ENCODE measurements at regions not wholly inside any gene's neighbourhood (a gene's known extent, or its start where the extent isn't known, plus 50 kb on each side); places are given as distances from the start of the nearest gene placed in this dataset.

GRCh38 chr9:111232997-111233790 is 96.8 kb downstream of the OR2K2 start:
- no peak for TF ChIP-seq ZFP30 (CRISPR knock-in tag; IDR thresholded peaks at IDR 0.05)
- TF ChIP-seq ZFP3 (CRISPR knock-in tag; IDR thresholded peaks at IDR 0.05): no peak
- TF ChIP-seq PATZ1 (CRISPR knock-in tag; IDR thresholded peaks at IDR 0.05; ENCODE audit: borderline replicate concordance): no peak
- no peak for TF ChIP-seq ZNF565 (CRISPR knock-in tag; conservative IDR thresholded peaks at IDR 0.05; ENCODE audit: low read depth)
- TF ChIP-seq, protein P1, sequence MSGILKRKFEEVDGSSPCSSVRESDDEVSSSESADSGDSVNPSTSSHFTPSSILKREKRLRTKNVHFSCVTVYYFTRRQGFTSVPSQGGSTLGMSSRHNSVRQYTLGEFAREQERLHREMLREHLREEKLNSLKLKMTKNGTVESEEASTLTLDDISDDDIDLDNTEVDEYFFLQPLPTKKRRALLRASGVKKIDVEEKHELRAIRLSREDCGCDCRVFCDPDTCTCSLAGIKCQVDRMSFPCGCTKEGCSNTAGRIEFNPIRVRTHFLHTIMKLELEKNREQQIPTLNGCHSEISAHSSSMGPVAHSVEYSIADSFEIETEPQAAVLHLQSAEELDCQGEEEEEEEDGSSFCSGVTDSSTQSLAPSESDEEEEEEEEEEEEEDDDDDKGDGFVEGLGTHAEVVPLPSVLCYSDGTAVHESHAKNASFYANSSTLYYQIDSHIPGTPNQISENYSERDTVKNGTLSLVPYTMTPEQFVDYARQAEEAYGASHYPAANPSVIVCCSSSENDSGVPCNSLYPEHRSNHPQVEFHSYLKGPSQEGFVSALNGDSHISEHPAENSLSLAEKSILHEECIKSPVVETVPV (CRISPR knock-in tag; IDR thresholded peaks at IDR 0.05): no peak
- no peak for TF ChIP-seq TOX (CRISPR knock-in tag; IDR thresholded peaks at IDR 0.05; ENCODE audit: borderline replicate concordance)

All from SK-N-SH treated with all-trans-retinoic acid at 6 μM for 48 hours (cell line).